Head of caudate nucleus (tissue), 42 donors: ENCODE measurements at regions not wholly inside any gene's neighbourhood (a gene's known extent, or its start where the extent isn't known, plus 50 kb on each side); places are given as distances from the start of the nearest gene placed in this dataset.
"Not testable (repeated sequence)": the region's sequence is repeated elsewhere in the genome, so short reads cannot be mapped to it uniquely, and the experiment has no call there.

ENCODE experiments used
- DNase-seq, 42 donors: peaks; one replicate each; pipeline versions ENCODE4 v3.0.0 to v3.0.0-alpha.2; 2020 to 2021; ENCODE audit warnings: mixed read lengths in 7 of 42
- intact Hi-C: fragments of 100-400 bp; cut with DNase I; formaldehyde crosslinking; loops from one replicate; pipeline ENCODE4 v1.15.0; 2022

GRCh38 chr9:135399000-135399649 is 80.5 kb upstream of the PPP1R26 start:
- intact Hi-C loops: no loop called here
- DNase-seq: no peak

- intact Hi-C loops: no loop called here
- no peak for DNase-seq
Observed at GRCh38 chr9:135400496-135400895, 79.1 kb upstream of the PPP1R26 start.

GRCh38 chr9:135401218-135401617 is 78.4 kb upstream of the PPP1R26 start:
- intact Hi-C loops: no loop called here
- no peak for DNase-seq

GRCh38 chr9:135402048-135402738 is 77.4 kb upstream of the PPP1R26 start:
- DNase-seq: no peak
- intact Hi-C loops: no loop called here

GRCh38 chr9:135402739-135403695 is 76.6 kb upstream of the PPP1R26 start:
- intact Hi-C loops: no loop called here
- no peak for DNase-seq

GRCh38 chr9:135403733-135404450 is 75.7 kb upstream of the PPP1R26 start:
- intact Hi-C loops: no loop called here

GRCh38 chr9:135404451-135405144 is 75.0 kb upstream of the PPP1R26 start:
- no peak for DNase-seq
- intact Hi-C loops: no loop called here

More at GRCh38 chr9:135403733-135404450, 75.7 kb upstream of the PPP1R26 start:
- DNase-seq: no peak

- intact Hi-C loops, DNase-seq: not testable (repeated sequence)
Observed at GRCh38 chr9:135405145-135405464, 74.5 kb upstream of the PPP1R26 start.

GRCh38 chr9:135408476-135409254 is 70.9 kb upstream of the PPP1R26 start:
- DNase-seq: no peak
- intact Hi-C loops: no loop called here

GRCh38 chr9:135409286-135410200 is 70.0 kb upstream of the PPP1R26 start:
- DNase-seq: no peak
- intact Hi-C loops: no loop called here

- no peak for DNase-seq
- intact Hi-C loops: no loop called here
Observed at GRCh38 chr9:135410421-135410820, 69.2 kb upstream of the PPP1R26 start.

- intact Hi-C loops: no loop called here
- DNase-seq: no peak
Observed at GRCh38 chr9:135410831-135411473, 68.6 kb upstream of the PPP1R26 start.

GRCh38 chr9:135411605-135412004 is 68.0 kb upstream of the PPP1R26 start:
- intact Hi-C loops: not testable (repeated sequence)
- DNase-seq: peak in 1 of 42 donors; percentile 29

- intact Hi-C loops: not testable (repeated sequence)
- DNase-seq: peak; percentile 32 to 88 (median 76)
Observed at GRCh38 chr9:135412315-135413085, 67.1 kb upstream of the PPP1R26 start.

- intact Hi-C loops: no loop called here
- DNase-seq: peak in 3 of 42 donors; percentile 15 to 25 (median 25)
Observed at GRCh38 chr9:135413086-135413375, 66.6 kb upstream of the PPP1R26 start.

- peak in 3 of 42 donors; percentile 19 to 42 (median 30) for DNase-seq
- intact Hi-C loops: no loop called here
Observed at GRCh38 chr9:135413461-135413860, 66.1 kb upstream of the PPP1R26 start.
